NB4 (cell line): ENCODE measurements at regions not wholly inside any gene's neighbourhood (a gene's known extent, or its start where the extent isn't known, plus 50 kb on each side); places are given as distances from the start of the nearest gene placed in this dataset.

Experiments
- POLR2A ChIP-seq: IDR thresholded peaks from 2 replicates; pipeline ENCODE4 v1.6.1; 2011; ENCODE audit warnings: mild to moderate bottlenecking; ENCODE audit not compliant: insufficient read length; ENCODE audit errors: extremely low read depth
- TF ChIP-seq, protein P1 (sequence below): IDR thresholded peaks from 2 replicates; pipeline ENCODE4 v1.6.1; 2011; ENCODE audit warnings: low read depth, low read length
- TF ChIP-seq, protein P2 (sequence below): IDR thresholded peaks from one replicate; pipeline ENCODE4 v1.5.1; 2012; ENCODE audit warnings: low read depth, low read length

DNA sequence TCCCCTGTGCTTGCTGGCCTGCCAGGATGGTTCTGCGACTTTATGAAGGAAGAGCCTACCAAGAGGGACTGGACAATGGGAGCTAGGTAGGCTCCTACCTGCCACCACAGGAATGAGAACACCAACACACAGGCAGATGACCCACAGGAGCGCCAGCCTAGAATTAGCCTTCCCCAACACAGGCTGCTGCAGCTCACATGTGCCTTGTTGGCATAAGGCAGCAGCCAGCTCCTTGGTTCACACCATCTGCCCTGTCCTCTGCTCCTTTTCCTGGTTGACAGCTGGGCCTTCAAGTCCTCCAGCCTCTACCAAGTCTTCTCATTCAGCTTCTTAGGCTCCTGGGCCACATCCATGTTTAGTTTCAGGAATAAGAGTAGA is 705.4 kb upstream of the RAB6C start:
- TF ChIP-seq, protein P1, sequence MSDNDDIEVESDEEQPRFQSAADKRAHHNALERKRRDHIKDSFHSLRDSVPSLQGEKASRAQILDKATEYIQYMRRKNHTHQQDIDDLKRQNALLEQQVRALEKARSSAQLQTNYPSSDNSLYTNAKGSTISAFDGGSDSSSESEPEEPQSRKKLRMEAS, result no peak
- TF ChIP-seq, protein P2, sequence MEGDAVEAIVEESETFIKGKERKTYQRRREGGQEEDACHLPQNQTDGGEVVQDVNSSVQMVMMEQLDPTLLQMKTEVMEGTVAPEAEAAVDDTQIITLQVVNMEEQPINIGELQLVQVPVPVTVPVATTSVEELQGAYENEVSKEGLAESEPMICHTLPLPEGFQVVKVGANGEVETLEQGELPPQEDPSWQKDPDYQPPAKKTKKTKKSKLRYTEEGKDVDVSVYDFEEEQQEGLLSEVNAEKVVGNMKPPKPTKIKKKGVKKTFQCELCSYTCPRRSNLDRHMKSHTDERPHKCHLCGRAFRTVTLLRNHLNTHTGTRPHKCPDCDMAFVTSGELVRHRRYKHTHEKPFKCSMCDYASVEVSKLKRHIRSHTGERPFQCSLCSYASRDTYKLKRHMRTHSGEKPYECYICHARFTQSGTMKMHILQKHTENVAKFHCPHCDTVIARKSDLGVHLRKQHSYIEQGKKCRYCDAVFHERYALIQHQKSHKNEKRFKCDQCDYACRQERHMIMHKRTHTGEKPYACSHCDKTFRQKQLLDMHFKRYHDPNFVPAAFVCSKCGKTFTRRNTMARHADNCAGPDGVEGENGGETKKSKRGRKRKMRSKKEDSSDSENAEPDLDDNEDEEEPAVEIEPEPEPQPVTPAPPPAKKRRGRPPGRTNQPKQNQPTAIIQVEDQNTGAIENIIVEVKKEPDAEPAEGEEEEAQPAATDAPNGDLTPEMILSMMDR, result no peak
- no peak for TF ChIP-seq POLR2A
